Endothelial cell of umbilical vein (primary cell): ENCODE measurements at regions not wholly inside any gene's neighbourhood (a gene's known extent, or its start where the extent isn't known, plus 50 kb on each side); places are given as distances from the start of the nearest gene placed in this dataset.

Experiments used
- BruUV-seq: library from RNA; stranded (reverse); fragments of 400-500 nt; replicated peaks from 2 replicates; lab custom pipeline; 2021; lab: Mats Ljungman, UMichigan
- CTCF ChIA-PET: fragments of 300-600, 350-600 bp; sonication (Branson Sonifier 250); formaldehyde crosslinking; loops from one replicate; lab custom pipeline; 2021; ENCODE audit warnings: antibody characterized with exemption, inconsistent platforms; lab: Charles Lee
- POLR2A ChIA-PET: fragments of 300-600, 350-600 bp; sonication (Branson Sonifier 250); formaldehyde crosslinking; loops from one replicate; lab custom pipeline; 2021; ENCODE audit warnings: antibody characterized with exemption, inconsistent platforms; lab: Charles Lee
- DNase-seq: peaks from one replicate; pipeline ENCODE4 v3.0.0-alpha.2; 2011; ENCODE audit warnings: low read depth, low spot score
- FAIRE-seq: peaks from 2 replicates; lab custom pipeline; 2011; peaks lifted over from hg19 to GRCh38; lab: Jason Lieb, UNC
- H2AFZ ChIP-seq: 2 replicates; pipeline ENCODE4 v1.6.0; 2012; ENCODE audit warnings: low read depth, low read length, control low read depth, inconsistent platforms
- H3K27ac ChIP-seq: 2 replicates; pipeline ENCODE4 v1.5.1; 2011; ENCODE audit warnings: low read depth, mild to moderate bottlenecking, control low read depth, low read length, moderate library complexity; ENCODE audit not compliant: insufficient read depth
- H3K27me3 ChIP-seq, 2 experiments: 2 replicates each; pipeline versions ENCODE4 v1.6.0 to v1.6.1; 2011; ENCODE audit warnings: low read length in 2 of 2, mixed read lengths in 1 of 2; ENCODE audit not compliant: control insufficient read depth in 2 of 2, insufficient read depth in 2 of 2
- H3K36me3 ChIP-seq, 2 experiments: 2 replicates in 1 of 2; 3 replicates in 1 of 2; pipeline ENCODE4 v1.5.1; 2011; ENCODE audit warnings: low read length in 2 of 2, mild to moderate bottlenecking in 1 of 2, moderate library complexity in 1 of 2; ENCODE audit not compliant: control insufficient read depth in 2 of 2, insufficient read depth in 2 of 2; ENCODE audit errors: extremely low read depth in 1 of 2
- H3K4me1 ChIP-seq: 3 replicates; pipeline ENCODE4 v1.5.1; 2011; ENCODE audit warnings: mild to moderate bottlenecking, low read length; ENCODE audit not compliant: control insufficient read depth, insufficient read depth; ENCODE audit errors: extremely low read depth
- H3K4me2 ChIP-seq: 2 replicates; pipeline ENCODE4 v1.6.1; 2011; ENCODE audit warnings: low read length, control low read depth, mixed read lengths; ENCODE audit not compliant: insufficient read depth
- H3K4me3 ChIP-seq, 3 experiments: fragments of 200-600 bp in 1 of 3; sonication (generic), shearing (Covaris generic) in 1 of 3; replicated peaks in 1 of 3; 2 replicates each; pipeline ENCODE4 v1.5.1; 2011 to 2016; ENCODE audit warnings: control low read depth in 3 of 3, low read length in 3 of 3, mild to moderate bottlenecking in 2 of 3, inconsistent platforms in 1 of 3, low read depth in 1 of 3, moderate library complexity in 1 of 3; ENCODE audit not compliant: insufficient read depth in 1 of 3
- H3K79me2 ChIP-seq: 2 replicates; pipeline ENCODE4 v1.6.0; 2012; ENCODE audit warnings: low read length, inconsistent platforms; ENCODE audit not compliant: control insufficient read depth, insufficient read depth
- H3K9ac ChIP-seq: replicated peaks from 2 replicates; pipeline ENCODE3; 2011; ENCODE audit warnings: low read length, control low read depth; ENCODE audit not compliant: insufficient read depth; ENCODE audit errors: extremely low read depth
- H3K9me1 ChIP-seq: replicated peaks from 3 replicates; pipeline ENCODE4 v1.6.0; 2011; ENCODE audit warnings: mild to moderate bottlenecking, low read length; ENCODE audit not compliant: control insufficient read depth, insufficient read depth; ENCODE audit errors: extremely low read depth
- H3K9me3 ChIP-seq: replicated peaks from 2 replicates; pipeline ENCODE4 v1.5.1; 2012; ENCODE audit warnings: low read length, inconsistent platforms; ENCODE audit not compliant: control insufficient read depth, insufficient read depth
- H4K20me1 ChIP-seq: replicated peaks from 2 replicates; pipeline ENCODE3; 2011; ENCODE audit warnings: mild to moderate bottlenecking, low read length; ENCODE audit not compliant: control insufficient read depth, insufficient read depth; ENCODE audit errors: extremely low read depth
- EZH2 ChIP-seq: IDR thresholded peaks from 2 replicates; pipeline ENCODE4 v1.6.1; 2012; ENCODE audit warnings: borderline replicate concordance, low read depth, mild to moderate bottlenecking, moderate library complexity, low read length, inconsistent platforms; ENCODE audit not compliant: severe bottlenecking
- FOS ChIP-seq: IDR thresholded peaks from 2 replicates; pipeline ENCODE4 v1.6.1; 2011; ENCODE audit warnings: mild to moderate bottlenecking, low read length, moderate library complexity, borderline replicate concordance; ENCODE audit not compliant: insufficient read depth
- GATA2 ChIP-seq: IDR thresholded peaks from 2 replicates; pipeline ENCODE4 v1.7.0; 2011; ENCODE audit warnings: low read depth, mild to moderate bottlenecking, moderate library complexity, mixed read lengths, low read length; ENCODE audit not compliant: insufficient read length, insufficient read depth
- JUN ChIP-seq: IDR thresholded peaks from 2 replicates; pipeline ENCODE4 v1.6.1; 2011; ENCODE audit warnings: borderline replicate concordance, low read depth; ENCODE audit not compliant: insufficient read length, insufficient read depth
- MAX ChIP-seq: IDR thresholded peaks from 2 replicates; pipeline ENCODE4 v1.6.1; 2011; ENCODE audit not compliant: insufficient read depth, insufficient read length
- MYC ChIP-seq: IDR thresholded peaks from one replicate; pipeline ENCODE4 v1.6.1; 2011; ENCODE audit warnings: mild to moderate bottlenecking, low read depth, low read length
- POLR2A ChIP-seq: IDR thresholded peaks from 2 replicates; pipeline ENCODE4 v1.6.1; 2012; ENCODE audit warnings: low read depth, mild to moderate bottlenecking, control low read depth, low read length
- POLR2AphosphoS5 ChIP-seq: IDR thresholded peaks from 2 replicates; pipeline ENCODE4 v1.6.1; 2012; ENCODE audit warnings: low read depth, mild to moderate bottlenecking, control low read depth, low read length, moderate library complexity; ENCODE audit not compliant: insufficient read depth
- dilution Hi-C: fragments of 300-500 bp; cut with MboI; formaldehyde crosslinking; loops from one replicate; pipeline ENCODE4 v1.15.0; 2019; ENCODE audit warnings: low sequenced_read_pairs; ENCODE audit not compliant: extremely low pct_ligation_motif_present
- intact Hi-C: fragments of 100-400 bp; cut with micrococcal nuclease; formaldehyde crosslinking; loops from one replicate; pipeline ENCODE4 v1.10.0; 2022
- TF ChIP-seq, protein P1 (sequence below), 2 donors: IDR thresholded peaks; 1 replicate in 1 of 2; 2 replicates in 1 of 2; pipeline ENCODE4 v1.5.1; 2011; ENCODE audit warnings: low read length in 2 of 2, mild to moderate bottlenecking in 2 of 2, moderate library complexity in 2 of 2, control low read depth in 1 of 2, inconsistent platforms in 1 of 2, low read depth in 1 of 2; ENCODE audit not compliant: insufficient read depth in 1 of 2; ENCODE audit errors: extremely low read depth in 1 of 2

DNA sequence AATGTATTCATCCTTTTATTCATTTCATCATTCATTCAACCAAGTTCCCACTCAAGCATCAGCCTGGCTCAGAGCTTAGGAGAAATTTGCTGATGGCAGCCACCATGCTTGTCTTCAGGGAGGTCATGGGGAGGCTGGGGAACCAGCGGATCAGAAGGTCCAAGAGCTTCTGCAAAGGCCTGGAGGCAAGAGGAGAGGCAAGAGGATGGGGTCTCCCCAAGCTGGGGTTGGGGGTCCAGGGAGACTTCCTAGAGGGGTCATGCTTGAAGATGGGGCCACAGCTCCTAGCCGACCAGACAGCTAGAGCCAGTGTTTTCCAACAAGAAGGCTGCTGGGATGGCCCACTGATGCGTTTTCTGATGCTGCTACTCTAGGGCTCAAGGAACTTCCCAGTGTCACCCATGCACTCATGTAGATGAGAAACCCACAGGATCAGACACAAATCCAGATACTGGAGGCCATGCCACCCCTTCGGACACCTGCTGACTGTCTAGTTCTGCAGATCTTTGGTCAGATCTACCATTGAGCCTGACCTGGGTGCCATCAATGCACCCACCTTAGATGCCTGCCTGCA is 315.2 kb downstream of the AJAP1 start:
- H3K9ac ChIP-seq = no peak overlapping the region
- intact Hi-C loops = no loop called here
- no peak for TF ChIP-seq MAX
- TF ChIP-seq FOS = no peak
- no peak for TF ChIP-seq GATA2
- no peak for TF ChIP-seq POLR2A
- TF ChIP-seq EZH2 = no peak
- no peak for TF ChIP-seq MYC
- TF ChIP-seq, protein P1, sequence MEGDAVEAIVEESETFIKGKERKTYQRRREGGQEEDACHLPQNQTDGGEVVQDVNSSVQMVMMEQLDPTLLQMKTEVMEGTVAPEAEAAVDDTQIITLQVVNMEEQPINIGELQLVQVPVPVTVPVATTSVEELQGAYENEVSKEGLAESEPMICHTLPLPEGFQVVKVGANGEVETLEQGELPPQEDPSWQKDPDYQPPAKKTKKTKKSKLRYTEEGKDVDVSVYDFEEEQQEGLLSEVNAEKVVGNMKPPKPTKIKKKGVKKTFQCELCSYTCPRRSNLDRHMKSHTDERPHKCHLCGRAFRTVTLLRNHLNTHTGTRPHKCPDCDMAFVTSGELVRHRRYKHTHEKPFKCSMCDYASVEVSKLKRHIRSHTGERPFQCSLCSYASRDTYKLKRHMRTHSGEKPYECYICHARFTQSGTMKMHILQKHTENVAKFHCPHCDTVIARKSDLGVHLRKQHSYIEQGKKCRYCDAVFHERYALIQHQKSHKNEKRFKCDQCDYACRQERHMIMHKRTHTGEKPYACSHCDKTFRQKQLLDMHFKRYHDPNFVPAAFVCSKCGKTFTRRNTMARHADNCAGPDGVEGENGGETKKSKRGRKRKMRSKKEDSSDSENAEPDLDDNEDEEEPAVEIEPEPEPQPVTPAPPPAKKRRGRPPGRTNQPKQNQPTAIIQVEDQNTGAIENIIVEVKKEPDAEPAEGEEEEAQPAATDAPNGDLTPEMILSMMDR (IDR thresholded peaks at IDR 0.05; ENCODE audit: extremely low read depth in 1 of 2, insufficient read depth in 1 of 2, low read depth in 1 of 2, low read length in 2 of 2) = no peak
- no peak for TF ChIP-seq POLR2AphosphoS5
- no peak for TF ChIP-seq JUN
- H3K79me2 ChIP-seq = no peaks in the 10 kb centered on the region
- H3K4me1 ChIP-seq = no peaks in the 10 kb centered on the region
- no TSS peak for BruUV-seq
- DNase-seq (no peak), FAIRE-seq (no peak)
- no peaks in the 10 kb centered on the region for H4K20me1 ChIP-seq
- no peaks in the 10 kb centered on the region for H3K9me1 ChIP-seq
- no peak overlapping the region for H3K4me2 ChIP-seq
- no peak overlapping the region for H2AFZ ChIP-seq
- H3K27ac ChIP-seq = no peak overlapping the region
- H3K4me3 ChIP-seq = no peak overlapping the region
- ChIA-PET CTCF (no interaction called here), POLR2A (no interaction called here)
- H3K9me3 ChIP-seq = no peaks in the 10 kb centered on the region
- dilution Hi-C loops = no loop called here
- H3K36me3 ChIP-seq = no peaks in the 10 kb centered on the region
- no peaks in the 10 kb centered on the region for H3K27me3 ChIP-seq
